H9 (cell line): ENCODE measurements at regions not wholly inside any gene's neighbourhood (a gene's known extent, or its start where the extent isn't known, plus 50 kb on each side); places are given as distances from the start of the nearest gene placed in this dataset.

ENCODE experiments used
- DNase-seq: peaks from one replicate; pipeline ENCODE4 v3.0.0-alpha.2; 2017
- H2AFZ ChIP-seq: one replicate; pipeline ENCODE4 v1.6.1; 2013; ENCODE audit warnings: mild to moderate bottlenecking, low read length, control low read depth, moderate library complexity
- H2AK5ac ChIP-seq: 2 replicates; pipeline ENCODE4 v1.6.1; 2013; ENCODE audit warnings: low read length, control low read depth, mixed read lengths; ENCODE audit not compliant: insufficient read length
- H2BK120ac ChIP-seq: one replicate; pipeline ENCODE4 v1.6.1; 2013; ENCODE audit warnings: low read depth, mild to moderate bottlenecking, low read length, control low read depth, inconsistent platforms; ENCODE audit not compliant: poor library complexity, severe bottlenecking
- H2BK12ac ChIP-seq: 2 replicates; pipeline ENCODE4 v1.6.1; 2013; ENCODE audit warnings: low read length, control low read depth, mixed read lengths, low read depth; ENCODE audit not compliant: insufficient read length
- H2BK15ac ChIP-seq: 2 replicates; pipeline ENCODE4 v1.6.1; 2013; ENCODE audit warnings: low read depth, low read length, control low read depth
- H2BK20ac ChIP-seq: one replicate; pipeline ENCODE4 v1.6.1; 2013; ENCODE audit warnings: low read depth, mild to moderate bottlenecking, low read length, control low read depth, inconsistent platforms; ENCODE audit not compliant: poor library complexity, severe bottlenecking
- H2BK5ac ChIP-seq: 2 replicates; pipeline ENCODE4 v1.6.1; 2013; ENCODE audit warnings: low read length, control low read depth, mixed read lengths; ENCODE audit not compliant: insufficient read length
- H3K14ac ChIP-seq: 2 replicates; pipeline ENCODE4 v1.6.1; 2013; ENCODE audit warnings: low read length, control low read depth; ENCODE audit not compliant: insufficient read depth
- H3K18ac ChIP-seq: 2 replicates; pipeline ENCODE4 v1.6.1; 2013; ENCODE audit warnings: low read depth, mild to moderate bottlenecking, mixed read lengths, low read length, control low read depth; ENCODE audit not compliant: insufficient read length
- H3K23ac ChIP-seq: 2 replicates; pipeline ENCODE4 v1.6.1; 2013; ENCODE audit warnings: low read length, control low read depth, mixed read lengths, low read depth; ENCODE audit not compliant: insufficient read length
- H3K23me2 ChIP-seq: 2 replicates; pipeline ENCODE4 v1.6.1; 2013; ENCODE audit warnings: low read depth, mild to moderate bottlenecking, mixed read lengths, low read length, control low read depth; ENCODE audit not compliant: insufficient read length, poor library complexity, severe bottlenecking
- H3K27ac ChIP-seq: 2 replicates; pipeline ENCODE4 v1.5.1; 2013; ENCODE audit warnings: low read length, control low read depth, mixed read lengths, low read depth; ENCODE audit not compliant: insufficient read length
- H3K27me3 ChIP-seq: 2 replicates; pipeline ENCODE4 v1.6.1; 2013; ENCODE audit warnings: low read length, control low read depth, inconsistent platforms; ENCODE audit not compliant: insufficient read depth
- H3K4ac ChIP-seq: 2 replicates; pipeline ENCODE4 v1.6.1; 2013; ENCODE audit warnings: low read depth, mild to moderate bottlenecking, control low read depth, inconsistent platforms, low read length, moderate library complexity
- H3K4me1 ChIP-seq: 2 replicates; pipeline ENCODE4 v1.6.1; 2013; ENCODE audit warnings: low read length, control low read depth, inconsistent platforms; ENCODE audit not compliant: insufficient read depth
- H3K4me2 ChIP-seq: 2 replicates; pipeline ENCODE4 v1.6.1; 2013; ENCODE audit warnings: low read length, control low read depth, mixed read lengths; ENCODE audit not compliant: insufficient read length, insufficient read depth
- H3K56ac ChIP-seq: 2 replicates; pipeline ENCODE4 v1.6.1; 2013; ENCODE audit warnings: low read depth, mild to moderate bottlenecking, mixed read lengths, low read length, control low read depth; ENCODE audit not compliant: insufficient read length
- H3K79me1 ChIP-seq: 2 replicates; pipeline ENCODE4 v1.6.1; 2013; ENCODE audit warnings: low read depth, mild to moderate bottlenecking, moderate library complexity, low read length, control low read depth, inconsistent platforms; ENCODE audit not compliant: insufficient read depth, poor library complexity, severe bottlenecking
- H3K79me2 ChIP-seq: 2 replicates; pipeline ENCODE4 v1.6.1; 2013; ENCODE audit warnings: low read length, control low read depth, inconsistent platforms; ENCODE audit not compliant: insufficient read depth
- H3K9ac ChIP-seq: 2 replicates; pipeline ENCODE4 v1.6.1; 2013; ENCODE audit warnings: low read length, control low read depth, mixed read lengths; ENCODE audit not compliant: insufficient read length; ENCODE audit errors: extremely low read depth
- H3K9me3 ChIP-seq: one replicate; pipeline ENCODE4 v1.6.1; 2013; ENCODE audit warnings: low read depth, low read length, inconsistent platforms; ENCODE audit not compliant: control insufficient read depth
- H3T11ph ChIP-seq: one replicate; pipeline ENCODE4 v1.6.1; 2013; ENCODE audit warnings: mild to moderate bottlenecking, low read length, control low read depth, inconsistent platforms
- H4K20me1 ChIP-seq: one replicate; pipeline ENCODE4 v1.6.1; 2013; ENCODE audit not compliant: control insufficient read depth, insufficient read length, insufficient read depth
- H4K5ac ChIP-seq: 2 replicates; pipeline ENCODE4 v1.6.1; 2013; ENCODE audit warnings: low read depth, mild to moderate bottlenecking, mixed read lengths, low read length, control low read depth; ENCODE audit not compliant: insufficient read length
- H4K8ac ChIP-seq: replicated peaks from 2 replicates; pipeline ENCODE4 v1.6.1; 2013; ENCODE audit warnings: low read length, control low read depth, mixed read lengths, low read depth; ENCODE audit not compliant: insufficient read length
- H4K91ac ChIP-seq: 2 replicates; pipeline ENCODE4 v1.6.1; 2013; ENCODE audit warnings: low read depth, mild to moderate bottlenecking, moderate library complexity, mixed read lengths, low read length, control low read depth; ENCODE audit not compliant: insufficient read length
- H3K27ac Mint-ChIP-seq, 3 experiments: 2 replicates in 2 of 3; 3 replicates in 1 of 3; pipeline ENCODE4 v1.8.0; 2020 to 2021; ENCODE audit warnings: mixed read lengths in 3 of 3, mild to moderate bottlenecking in 1 of 3, moderate library complexity in 1 of 3
- H3K27me3 Mint-ChIP-seq: 2 replicates; pipeline ENCODE4 v1.8.0; 2021; ENCODE audit warnings: low read depth, mild to moderate bottlenecking, moderate library complexity, mixed read lengths
- H3K36me3 Mint-ChIP-seq, 3 experiments: 2 replicates in 2 of 3; 3 replicates in 1 of 3; pipeline ENCODE4 v1.8.0; 2020 to 2021; ENCODE audit warnings: low read depth in 3 of 3, mixed read lengths in 3 of 3; ENCODE audit not compliant: insufficient read depth in 1 of 3
- H3K4me1 Mint-ChIP-seq, 2 experiments: 2 replicates each; pipeline ENCODE4 v1.8.0; 2020; ENCODE audit warnings: mixed read lengths in 2 of 2
- H3K4me3 Mint-ChIP-seq, 2 experiments: 2 replicates in 1 of 2; 3 replicates in 1 of 2; pipeline ENCODE4 v1.8.0; 2020 to 2021; ENCODE audit warnings: mild to moderate bottlenecking in 2 of 2, mixed read lengths in 2 of 2, moderate library complexity in 1 of 2
- H3K9me3 Mint-ChIP-seq, 2 experiments: 2 replicates in 1 of 2; 3 replicates in 1 of 2; pipeline ENCODE4 v1.8.0; 2020; ENCODE audit warnings: mild to moderate bottlenecking in 2 of 2, mixed read lengths in 2 of 2, moderate library complexity in 1 of 2
- WGBS: extraction: QIAGEN DNeasy Blood & Tissue Kit; methylation state at CpG from one replicate; pipeline ENCODE4 v1.1.7; 2013; ENCODE audit warnings: missing lambda C conversion rate, low lambda C conversion rate, mixed read lengths; ENCODE audit not compliant: insufficient read length; ENCODE audit errors: extremely low coverage; 5-methylcytosine and 5-hydroxymethylcytosine counted together
- TF ChIP-seq, protein P1 (sequence below): fragments of 200-600 bp; sonication (generic); conservative IDR thresholded peaks from 3 replicates; pipeline ENCODE4 v1.8.0; 2021; ENCODE audit warnings: antibody characterized with exemption, mild to moderate bottlenecking

DNA sequence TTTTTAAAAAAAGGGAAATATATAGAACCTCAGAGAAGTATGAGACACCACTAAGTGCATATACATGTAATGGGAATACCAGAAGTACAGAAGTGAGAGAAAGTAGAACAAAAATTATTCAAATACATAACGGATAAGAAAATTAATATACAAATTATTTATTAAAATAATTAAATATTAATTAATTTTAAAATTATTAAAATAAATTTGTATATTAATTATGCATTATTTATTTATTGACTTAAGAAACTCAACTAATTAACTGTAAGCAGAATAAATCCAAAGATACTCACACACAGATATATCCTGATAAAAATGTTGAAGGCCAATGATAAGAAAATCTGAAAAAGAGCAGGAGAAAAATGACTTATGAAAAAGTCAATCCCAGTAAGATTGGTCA, 1333.5 kb upstream of the CELF2 start:
- no peak overlapping the region for H3K27ac ChIP-seq
- no peak overlapping the region for H3K23ac ChIP-seq
- H3K36me3 Mint-ChIP-seq = peaks cover 7 to 17% (median 16%) of the 10 kb centered on the region in 3 experiments; a peak in 5 of 7 replicates
- no peaks in the 10 kb centered on the region for H3K9me3 ChIP-seq
- no peaks in the 10 kb centered on the region for H3K79me2 ChIP-seq
- no peak overlapping the region for H2AK5ac ChIP-seq
- WGBS = no CpG with 5 or more reads among the region's 1 CpG
- no peak overlapping the region for H3K14ac ChIP-seq
- TF ChIP-seq, protein P1, sequence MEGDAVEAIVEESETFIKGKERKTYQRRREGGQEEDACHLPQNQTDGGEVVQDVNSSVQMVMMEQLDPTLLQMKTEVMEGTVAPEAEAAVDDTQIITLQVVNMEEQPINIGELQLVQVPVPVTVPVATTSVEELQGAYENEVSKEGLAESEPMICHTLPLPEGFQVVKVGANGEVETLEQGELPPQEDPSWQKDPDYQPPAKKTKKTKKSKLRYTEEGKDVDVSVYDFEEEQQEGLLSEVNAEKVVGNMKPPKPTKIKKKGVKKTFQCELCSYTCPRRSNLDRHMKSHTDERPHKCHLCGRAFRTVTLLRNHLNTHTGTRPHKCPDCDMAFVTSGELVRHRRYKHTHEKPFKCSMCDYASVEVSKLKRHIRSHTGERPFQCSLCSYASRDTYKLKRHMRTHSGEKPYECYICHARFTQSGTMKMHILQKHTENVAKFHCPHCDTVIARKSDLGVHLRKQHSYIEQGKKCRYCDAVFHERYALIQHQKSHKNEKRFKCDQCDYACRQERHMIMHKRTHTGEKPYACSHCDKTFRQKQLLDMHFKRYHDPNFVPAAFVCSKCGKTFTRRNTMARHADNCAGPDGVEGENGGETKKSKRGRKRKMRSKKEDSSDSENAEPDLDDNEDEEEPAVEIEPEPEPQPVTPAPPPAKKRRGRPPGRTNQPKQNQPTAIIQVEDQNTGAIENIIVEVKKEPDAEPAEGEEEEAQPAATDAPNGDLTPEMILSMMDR = no peak
- no peak overlapping the region for H2BK15ac ChIP-seq
- H4K91ac ChIP-seq = no peak overlapping the region
- H3K4me1 Mint-ChIP-seq = no peaks in the 10 kb centered on the region
- H2BK12ac ChIP-seq = no peak overlapping the region
- no peak overlapping the region for H3K56ac ChIP-seq
- no peak overlapping the region for H3K4me3 Mint-ChIP-seq
- H3K4me1 ChIP-seq = no peaks in the 10 kb centered on the region
- no peak for DNase-seq
- no peak overlapping the region for H2BK120ac ChIP-seq
- H3K9ac ChIP-seq = no peak overlapping the region
- no peak overlapping the region for H4K5ac ChIP-seq
- no peaks in the 10 kb centered on the region for H4K20me1 ChIP-seq
- no peak overlapping the region for H2BK20ac ChIP-seq
- H3K27me3 Mint-ChIP-seq = no peaks in the 10 kb centered on the region
- H3K23me2 ChIP-seq = no peaks in the 10 kb centered on the region
- H2BK5ac ChIP-seq = no peak overlapping the region
- H3K9me3 Mint-ChIP-seq = peaks cover 19 to 20% of the 10 kb centered on the region in 2 experiments
- no peaks in the 10 kb centered on the region for H3K27me3 ChIP-seq
- no peak overlapping the region for H3T11ph ChIP-seq
- no peak overlapping the region for H3K4ac ChIP-seq
- no peak overlapping the region for H3K27ac Mint-ChIP-seq
- no peak overlapping the region for H4K8ac ChIP-seq
- H3K4me2 ChIP-seq = no peak overlapping the region
- H2AFZ ChIP-seq = no peak overlapping the region
- H3K79me1 ChIP-seq = no peaks in the 10 kb centered on the region
- H3K18ac ChIP-seq = no peak overlapping the region
